ENCODE measurements at regions not wholly inside any gene's neighbourhood (a gene's known extent, or its start where the extent isn't known, plus 50 kb on each side); places are given as distances from the start of the nearest gene placed in this dataset.
"Not testable (repeated sequence)": the region's sequence is repeated elsewhere in the genome, so short reads cannot be mapped to it uniquely, and the experiment has no call there.

DNA sequence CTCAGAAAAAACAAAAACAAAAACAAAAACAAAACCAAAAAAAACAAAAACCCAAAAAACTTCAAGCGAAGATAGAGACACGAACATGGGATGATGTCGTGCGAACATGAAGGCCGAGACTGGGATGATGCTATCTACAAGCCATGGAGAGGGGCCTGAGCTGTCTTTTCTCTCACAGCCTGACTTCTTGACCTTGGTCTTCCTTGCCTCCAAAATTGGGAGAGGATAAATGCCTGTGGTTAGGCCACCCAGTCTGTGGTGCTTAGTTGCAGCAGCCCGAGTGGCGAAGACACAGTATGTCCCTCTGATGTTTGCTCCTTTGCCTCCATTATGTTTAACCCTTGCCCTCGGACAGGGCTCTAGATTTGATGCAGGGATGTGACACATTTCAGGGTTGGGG is 130.4 kb upstream of the BASP1 start:
- no peak for DNase-seq (ENCODE audit: low spot score)

GRCh38 chr5:17088051-17088450 is 129.4 kb upstream of the BASP1 start:
- no peak for DNase-seq (ENCODE audit: low spot score)

DNA sequence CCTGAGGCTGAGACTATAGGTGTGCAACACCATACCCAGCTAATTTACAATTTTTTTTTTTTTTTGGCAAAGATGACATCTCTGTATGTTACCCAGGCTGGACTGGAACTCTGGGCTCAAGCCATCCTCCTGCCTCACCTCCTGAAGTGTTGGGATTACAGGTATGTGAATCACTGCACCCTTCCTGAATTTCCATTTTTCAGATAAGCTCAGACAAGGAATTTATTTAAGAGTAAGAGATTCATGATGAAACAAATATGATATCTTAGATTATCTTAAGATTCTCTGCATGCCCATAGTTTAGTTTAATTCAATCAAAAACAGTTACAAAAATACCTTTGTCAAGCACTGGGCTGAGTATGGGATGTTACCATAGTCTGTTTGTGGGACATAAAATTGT is 128.4 kb upstream of the BASP1 start:
- DNase-seq (ENCODE audit: low spot score) = no peak

- no peak for DNase-seq (ENCODE audit: low spot score)
These were observed 127.7 kb upstream of the BASP1 start for GRCh38 chr5:17089690-17090089.

DNA sequence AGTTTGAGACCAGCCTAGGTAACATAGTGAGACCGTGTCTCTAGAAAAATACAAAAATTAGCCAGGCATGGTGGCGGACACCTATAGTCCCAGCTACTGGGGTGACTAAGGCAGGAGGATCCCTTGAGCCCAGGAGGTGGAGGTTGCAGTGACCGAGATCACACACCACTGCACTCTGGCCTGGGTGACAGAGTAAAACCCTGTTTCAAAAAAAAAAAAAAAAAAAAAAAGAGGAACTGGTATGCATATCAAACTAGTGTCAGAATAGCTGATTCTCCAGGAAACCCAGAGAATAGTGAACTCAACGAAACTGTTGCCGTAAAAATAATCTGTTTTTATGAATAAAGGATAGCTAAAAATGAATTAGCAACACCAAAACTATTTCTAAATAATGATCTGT is 126.6 kb upstream of the BASP1 start:
- no peak for DNase-seq (ENCODE audit: low spot score)

GRCh38 chr5:17094830-17095229 is 122.6 kb upstream of the BASP1 start:
- DNase-seq (ENCODE audit: low spot score) = no peak

DNA sequence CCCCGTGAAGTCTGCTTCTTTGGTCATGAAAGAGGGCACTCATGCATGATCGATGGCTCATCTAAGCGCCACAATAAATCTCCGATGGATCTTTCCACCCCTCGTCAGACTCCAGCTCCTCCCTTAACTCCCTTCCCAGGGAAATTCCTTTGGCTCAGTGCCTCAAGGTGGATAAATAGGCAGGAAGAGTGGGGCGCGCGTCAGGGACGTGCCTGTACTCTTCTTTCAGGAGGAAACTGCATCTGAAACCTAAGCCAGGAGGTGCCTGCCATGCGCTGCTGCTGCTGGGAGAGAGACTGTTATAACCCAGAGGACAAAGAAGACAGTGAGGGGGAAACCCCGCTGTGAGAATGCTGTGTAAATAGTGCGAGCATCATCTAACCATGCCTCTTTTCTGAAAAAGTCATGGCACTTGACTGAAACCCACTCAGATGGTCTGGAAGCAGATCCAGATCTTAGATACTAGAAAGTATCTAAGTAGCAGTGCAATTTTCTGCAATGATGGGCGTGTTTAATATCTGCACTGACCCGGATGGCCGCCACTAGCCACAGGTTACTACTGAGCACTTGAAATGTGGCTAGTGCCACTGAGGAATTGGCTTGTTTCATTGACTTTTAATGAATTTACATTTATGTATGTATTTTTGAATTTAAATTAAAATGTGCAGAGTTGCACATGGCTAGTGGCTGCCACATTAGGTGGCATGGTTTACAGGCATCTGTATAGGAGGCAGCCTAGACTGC is 120.3 kb upstream of the BASP1 start:
- no peak for DNase-seq (ENCODE audit: low spot score)

DNA sequence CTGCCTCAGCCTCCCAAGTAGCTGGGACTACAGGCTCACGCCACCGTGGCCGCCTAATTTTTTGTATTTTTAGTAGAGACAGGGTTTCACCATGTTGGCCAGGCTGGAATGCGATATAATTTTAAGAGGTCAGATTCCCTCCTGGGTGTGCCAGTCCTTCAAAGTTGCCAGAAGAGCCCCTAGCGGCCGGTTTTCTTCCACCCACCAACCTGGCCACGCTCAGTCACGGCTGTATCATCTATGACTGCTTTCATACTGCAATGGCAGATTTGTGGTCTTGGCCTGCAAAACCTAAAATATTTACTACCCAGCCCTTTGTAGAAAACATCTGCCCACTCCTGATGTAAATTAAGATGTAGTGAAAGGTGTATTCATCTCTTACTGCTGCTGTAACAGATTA is 117.5 kb upstream of the BASP1 start:
- DNase-seq (ENCODE audit: low spot score) = no peak

DNA sequence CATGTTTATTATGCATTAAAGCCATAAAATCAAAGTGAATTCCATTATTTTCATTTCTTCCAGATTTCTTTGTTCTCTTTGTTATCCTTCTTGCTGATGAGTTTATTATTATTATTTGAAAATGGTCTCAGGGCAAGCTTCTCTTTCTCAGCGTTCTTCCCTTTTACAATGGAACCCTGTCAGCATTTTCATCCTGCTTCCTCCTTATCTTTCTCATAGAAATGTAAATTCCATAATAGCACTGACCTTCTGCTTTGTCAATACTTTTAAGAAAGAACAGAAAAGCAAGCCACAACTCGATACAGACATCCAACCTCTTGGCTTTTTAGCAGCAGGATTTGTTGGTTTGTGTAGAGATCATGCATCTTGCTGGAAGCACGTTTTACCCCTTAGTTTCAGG is 114.0 kb upstream of the BASP1 start:
- no peak for DNase-seq (ENCODE audit: low spot score)

DNA sequence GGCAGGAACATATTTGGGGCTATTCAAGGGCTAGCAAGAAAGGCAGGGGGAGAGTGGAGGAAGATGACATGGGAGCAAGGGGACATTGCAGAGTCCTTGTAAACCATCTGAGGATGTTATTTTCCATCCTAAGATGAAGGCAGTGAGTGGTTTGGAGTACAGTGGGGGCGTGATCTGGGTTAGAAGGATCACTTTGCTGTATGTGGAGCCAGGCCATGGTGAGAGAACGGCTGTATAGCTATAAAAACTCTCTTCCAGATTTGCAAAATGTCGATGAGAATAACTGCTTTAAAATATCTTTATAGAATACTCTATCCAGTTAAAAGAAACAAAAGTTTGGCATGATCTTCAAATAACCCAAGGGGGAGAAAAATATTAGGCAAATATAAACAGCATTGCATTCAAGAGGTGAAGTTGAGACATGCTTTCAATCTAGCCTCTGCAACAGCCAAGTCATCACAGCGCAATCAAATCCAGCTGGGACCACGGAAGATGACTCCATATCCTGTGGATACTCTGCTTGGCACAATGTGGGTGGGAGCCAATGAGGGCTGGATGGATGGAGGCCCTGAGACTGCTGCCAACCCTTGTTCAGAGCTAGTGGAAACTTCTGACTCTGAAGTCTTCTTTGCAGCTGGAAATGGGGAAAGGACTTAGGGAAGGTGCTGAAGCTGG is 111.5 kb upstream of the BASP1 start:
- peak; percentile 44 for DNase-seq (ENCODE audit: low spot score)

DNA sequence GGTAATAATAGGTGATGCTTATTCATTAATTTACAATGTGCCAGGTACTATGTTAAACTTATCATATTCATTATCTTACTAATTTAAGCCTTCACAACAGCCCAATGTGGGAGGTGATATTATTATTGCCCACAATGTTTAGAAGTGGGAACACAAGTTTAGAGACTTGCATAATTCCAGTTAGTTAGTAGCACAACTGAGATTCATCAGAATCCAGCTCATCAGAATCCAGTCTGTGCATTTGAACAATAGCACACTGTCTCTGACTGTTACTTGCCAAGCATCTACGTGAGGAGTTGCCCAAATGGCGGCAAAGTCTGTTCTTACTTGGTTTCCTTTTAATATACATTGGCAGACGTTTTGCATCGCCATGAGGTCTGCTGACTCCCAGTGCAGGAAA is 110.9 kb upstream of the BASP1 start:
- peak; percentile 77 for DNase-seq (ENCODE audit: low spot score)

DNA sequence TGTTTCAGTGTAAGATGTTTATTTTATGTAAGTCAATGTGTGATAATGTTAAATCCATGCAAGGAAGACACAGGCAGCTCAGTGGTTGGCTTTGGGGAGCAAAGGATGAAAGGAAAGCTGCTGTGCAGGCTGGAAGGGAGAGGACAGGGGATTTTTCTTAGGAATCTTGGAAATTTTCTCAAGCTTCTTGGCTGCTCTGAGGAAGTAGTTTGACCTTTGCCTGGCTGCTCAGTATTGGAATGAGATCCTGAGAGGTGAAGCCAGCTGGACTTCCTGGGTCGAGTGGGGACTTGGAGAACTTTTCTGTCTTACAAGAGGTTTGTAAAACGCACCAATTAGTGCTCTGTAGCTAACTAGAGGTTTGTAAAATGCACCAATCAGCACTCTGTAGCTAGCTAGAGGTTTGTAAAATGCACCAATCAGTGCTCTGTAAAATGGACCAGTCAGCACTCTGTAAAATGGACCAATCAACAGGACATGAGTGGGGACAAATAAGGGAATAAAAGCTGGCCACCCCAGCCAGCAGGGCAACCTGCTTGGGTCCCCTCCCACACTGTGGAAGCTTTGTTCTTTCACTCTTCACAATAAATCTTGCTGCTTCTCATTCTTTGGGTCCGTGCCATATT is 105.2 kb upstream of the BASP1 start:
- DNase-seq (ENCODE audit: low spot score) = not testable (repeated sequence)

DNA sequence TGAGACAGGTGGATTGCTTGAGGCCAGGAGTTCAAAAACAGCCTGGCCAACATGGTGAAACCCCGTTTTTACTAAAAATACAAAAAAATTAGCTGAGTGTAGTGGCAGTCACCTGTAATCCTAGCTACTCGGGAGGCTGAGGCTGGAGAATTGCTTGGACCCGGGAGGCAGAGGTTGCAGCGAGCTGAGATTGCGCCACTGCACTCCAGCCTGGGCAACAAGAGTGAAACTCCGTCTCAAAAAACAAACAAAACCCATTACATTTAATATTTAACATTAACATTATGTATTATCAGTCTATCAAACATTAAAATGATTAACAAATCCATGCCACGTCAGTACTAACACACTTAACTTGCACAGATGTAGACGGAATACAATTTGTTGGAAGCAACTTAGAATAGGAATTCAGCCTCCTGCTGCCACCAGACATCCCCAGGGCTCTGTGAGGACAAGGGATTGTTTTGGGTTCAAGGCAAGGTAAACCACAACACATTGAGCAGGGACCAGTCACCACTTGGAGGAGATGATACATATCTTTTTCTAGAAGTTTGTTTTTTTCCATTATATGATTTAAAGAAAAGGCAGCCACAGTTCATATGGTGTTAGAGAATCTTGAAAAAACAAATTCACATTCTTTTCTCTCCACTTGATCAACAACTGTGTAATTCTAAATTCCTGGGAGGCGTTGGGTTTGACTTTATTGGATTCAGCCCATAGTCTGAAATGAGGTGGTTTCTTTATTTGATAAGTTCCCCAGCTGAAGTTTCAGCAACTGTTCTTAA is 104.1 kb upstream of the BASP1 start:
- DNase-seq (ENCODE audit: low spot score) = no peak

- no peak for DNase-seq (ENCODE audit: low spot score)
These were observed 103.2 kb upstream of the BASP1 start for GRCh38 chr5:17114233-17114632.

DNA sequence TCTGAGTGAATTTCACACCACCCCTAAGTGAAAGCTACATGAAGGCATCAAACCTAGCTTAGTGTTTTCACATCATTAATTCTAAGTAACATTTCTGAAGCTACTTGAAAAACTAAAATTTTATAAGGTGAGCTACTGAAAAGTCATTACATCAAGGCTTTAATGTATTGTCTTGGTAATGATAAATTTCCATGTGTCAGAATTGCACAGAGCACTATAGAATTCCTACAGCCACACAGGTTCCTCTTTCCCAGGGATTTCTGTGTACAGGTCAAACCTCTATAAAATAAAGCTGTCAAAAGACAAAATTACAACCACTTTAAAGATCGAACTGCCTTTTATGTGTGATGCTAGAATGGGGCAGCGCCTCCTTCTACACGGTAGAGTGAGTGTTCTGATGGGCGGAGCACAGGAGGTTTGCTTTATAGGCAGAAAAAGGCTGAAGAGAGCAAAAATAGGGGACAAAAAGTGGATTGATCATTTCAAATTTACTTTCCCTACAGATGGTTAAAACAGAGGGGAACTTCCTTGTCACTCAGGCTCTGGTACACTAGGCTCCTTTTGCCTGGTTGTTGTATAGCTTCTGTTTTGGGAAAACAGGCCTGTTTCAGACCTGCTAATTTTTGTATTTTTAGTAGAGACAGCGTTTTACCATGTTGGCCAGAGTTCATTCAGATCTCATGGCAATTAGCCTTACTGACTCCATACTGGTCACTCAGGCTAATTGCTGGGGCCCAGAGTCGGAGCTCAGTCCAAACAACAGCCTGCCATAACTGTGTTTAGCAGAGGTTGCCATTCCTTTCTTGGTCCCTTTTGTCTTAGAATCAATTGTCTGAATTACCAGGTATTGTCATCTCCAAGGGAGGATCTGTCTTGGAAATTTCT is 102.5 kb upstream of the BASP1 start:
- no peak for DNase-seq (ENCODE audit: low spot score)

DNA sequence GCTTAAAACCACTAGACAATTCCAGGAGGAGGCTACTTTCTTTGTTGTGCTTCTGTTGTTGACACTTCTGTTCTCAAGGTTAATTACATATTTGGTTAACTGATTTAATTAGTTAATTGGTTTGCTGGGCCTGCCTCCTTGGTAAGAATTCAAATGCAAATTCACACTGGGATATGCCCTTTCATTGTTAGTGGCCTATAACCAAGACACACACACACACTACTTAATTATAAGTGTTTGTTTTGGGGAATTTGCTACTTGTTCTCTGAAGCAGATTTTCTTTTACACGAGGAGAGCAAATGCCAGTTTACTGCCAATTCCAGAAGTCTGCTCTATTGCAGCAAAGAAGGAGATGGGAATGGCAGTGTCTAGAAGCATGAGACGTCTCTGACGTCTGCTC is 101.6 kb upstream of the BASP1 start:
- DNase-seq (ENCODE audit: low spot score) = no peak

DNA sequence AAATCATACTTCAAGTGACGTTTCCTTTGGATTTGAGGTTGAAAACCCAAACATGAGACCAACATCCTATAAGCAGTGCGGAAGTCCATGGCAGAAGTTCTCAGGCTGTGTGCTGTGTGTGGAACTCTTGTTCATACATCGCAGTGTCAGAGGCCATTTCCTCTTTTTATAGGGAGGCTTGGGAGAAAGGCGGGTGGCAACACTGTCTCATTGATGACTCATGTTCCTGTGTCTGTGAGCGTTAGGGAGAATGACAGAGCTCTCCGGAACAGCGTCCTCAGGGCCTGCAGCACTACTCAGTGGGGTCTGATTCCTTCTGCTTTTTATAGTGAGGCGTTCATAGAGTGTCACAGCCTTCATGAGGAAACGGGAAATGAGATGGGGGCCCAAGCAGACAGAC is 98.8 kb upstream of the BASP1 start:
- peak; percentile 92 for DNase-seq (ENCODE audit: low spot score)

GRCh38 chr5:17120209-17120608 is 97.2 kb upstream of the BASP1 start:
- DNase-seq (ENCODE audit: low spot score) = no peak

DNA sequence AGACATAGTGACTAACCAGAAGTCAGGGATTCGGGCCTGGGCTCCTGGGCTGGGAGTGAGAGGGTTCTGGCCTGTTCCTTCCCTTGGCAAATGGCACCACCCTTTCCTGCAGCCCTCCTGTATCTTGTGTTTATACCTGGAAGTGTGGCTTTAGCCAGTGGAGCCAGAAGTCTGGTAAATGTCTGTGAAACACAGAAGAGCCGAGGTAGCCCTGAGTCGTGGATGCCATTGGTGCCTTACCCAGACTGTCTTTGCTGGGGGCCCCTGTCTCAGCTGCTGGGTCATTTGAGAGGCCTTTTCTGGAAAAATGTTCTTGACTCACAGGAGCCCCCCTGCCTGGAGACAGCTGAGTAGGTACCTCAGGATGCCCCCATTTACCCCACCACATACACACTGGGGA is 95.7 kb upstream of the BASP1 start:
- no peak for DNase-seq (ENCODE audit: low spot score)

DNA sequence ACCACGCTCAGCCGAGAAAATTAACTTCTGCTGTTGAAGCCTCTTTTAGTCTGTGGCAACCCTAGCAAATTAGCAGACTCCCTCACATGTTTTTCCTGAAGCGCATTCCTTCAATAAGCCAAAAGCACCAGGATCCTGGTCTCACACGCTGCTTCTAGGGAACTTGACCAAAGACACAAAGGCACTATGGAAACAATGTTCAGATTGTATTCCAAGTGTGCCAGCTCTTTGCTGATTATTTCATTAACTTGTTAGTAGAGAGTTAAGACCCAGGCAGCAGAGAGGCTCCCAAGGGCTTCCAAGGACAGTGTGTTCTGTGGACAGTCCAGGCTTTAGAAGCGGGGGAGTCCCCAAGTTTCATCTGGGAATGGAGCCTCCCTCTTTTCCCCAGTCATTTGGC is 94.4 kb upstream of the BASP1 start:
- DNase-seq (ENCODE audit: low spot score) = no peak

GRCh38 chr5:17123773-17124172 is 93.7 kb upstream of the BASP1 start:
- DNase-seq (ENCODE audit: low spot score) = not testable (repeated sequence)

Data from pons (tissue), 1 donor.